HepG2 (cell line): ENCODE measurements at regions not wholly inside any gene's neighbourhood (a gene's known extent, or its start where the extent isn't known, plus 50 kb on each side); places are given as distances from the start of the nearest gene placed in this dataset.

Source experiments
- ATAC-seq: fragments of 200-7000 bp; cut with Tn5 transposase; 3 replicates; pipeline ENCODE4 v1.9.1; 2020; ENCODE audit warnings: mild to moderate bottlenecking, moderate library complexity
- BruUV-seq: library from RNA; stranded (reverse); fragments of 400-500 nt; replicated peaks from 2 replicates; lab custom pipeline; 2021; lab: Mats Ljungman, UMichigan
- CTCF ChIA-PET: fragments of 300-600 bp; formaldehyde crosslinking; extraction: SDS; loops from one replicate; lab custom pipeline; 2021; ENCODE audit warnings: low total read pairs, inconsistent platforms, low intra/inter-chr PET ratio; lab: Yijun Ruan, JAX
- POLR2A ChIA-PET: fragments of 350-600 bp; sonication (Branson Sonifier 250); formaldehyde crosslinking; loops from one replicate; lab custom pipeline; 2020; ENCODE audit warnings: antibody characterized with exemption, inconsistent platforms; lab: Yijun Ruan, JAX
- DNase-seq: peaks from one replicate; pipeline ENCODE4 v3.0.0-alpha.2; 2015; ENCODE audit warnings: low spot score
- FAIRE-seq: peaks from 3 replicates; lab custom pipeline; 2011; peaks lifted over from hg19 to GRCh38; lab: Jason Lieb, UNC
- H2AFZ ChIP-seq: one replicate; pipeline ENCODE4 v1.6.1; 2011; ENCODE audit warnings: low read length, inconsistent platforms
- H3K27ac ChIP-seq: fragments of 300-600 bp; 3 replicates; pipeline ENCODE4 v1.8.0; 2011; ENCODE audit warnings: mixed run types, mild to moderate bottlenecking, mixed read lengths, low read length, inconsistent platforms; ENCODE audit not compliant: insufficient read depth; ENCODE audit errors: extremely low read length
- H3K27me3 ChIP-seq, 2 experiments: fragments of 200-600 bp in 1 of 2; 2 replicates in 1 of 2; 3 replicates in 1 of 2; pipeline versions ENCODE4 v1.6.0 to v1.8.0; 2011; ENCODE audit warnings: low read length in 2 of 2, mild to moderate bottlenecking in 2 of 2, moderate library complexity in 2 of 2, inconsistent platforms in 1 of 2; ENCODE audit not compliant: insufficient read depth in 2 of 2, control insufficient read depth in 1 of 2
- H3K36me3 ChIP-seq, 2 experiments: fragments of 200-600 bp in 1 of 2; replicated peaks in 1 of 2; 2 replicates in 1 of 2; 3 replicates in 1 of 2; pipeline versions ENCODE4 v1.5.1 to v1.8.0; 2011; ENCODE audit warnings: low read length in 2 of 2, inconsistent platforms in 1 of 2; ENCODE audit not compliant: insufficient read depth in 2 of 2, control insufficient read depth in 1 of 2
- H3K4me1 ChIP-seq: 2 replicates; pipeline ENCODE4 v1.5.1; 2012; ENCODE audit warnings: low read length, inconsistent platforms; ENCODE audit not compliant: insufficient read depth
- H3K4me2 ChIP-seq: 2 replicates; pipeline ENCODE4 v1.6.0; 2011; ENCODE audit warnings: low read depth, low read length, inconsistent platforms
- H3K4me3 ChIP-seq, 3 experiments: fragments of 200-600 bp in 1 of 3; sonication (generic), shearing (Covaris generic) in 1 of 3; replicated peaks in 1 of 3; 2 replicates each; pipeline ENCODE4 v1.5.1; 2011 to 2016; ENCODE audit warnings: low read length in 3 of 3, inconsistent platforms in 2 of 3, low read depth in 2 of 3, mild to moderate bottlenecking in 2 of 3, control low read depth in 1 of 3, mixed read lengths in 1 of 3; ENCODE audit not compliant: insufficient read depth in 1 of 3
- H3K79me2 ChIP-seq: one replicate; pipeline ENCODE4 v1.6.1; 2011; ENCODE audit warnings: low read length, inconsistent platforms; ENCODE audit not compliant: insufficient read depth
- H3K9ac ChIP-seq: 2 replicates; pipeline ENCODE4 v1.6.0; 2011; ENCODE audit warnings: mild to moderate bottlenecking, low read depth, low read length, inconsistent platforms; ENCODE audit not compliant: insufficient read depth
- H3K9me3 ChIP-seq: 2 replicates; pipeline ENCODE4 v1.5.1; 2012; ENCODE audit warnings: mild to moderate bottlenecking, low read length
- H4K20me1 ChIP-seq: 2 replicates; pipeline ENCODE4 v1.6.0; 2011; ENCODE audit warnings: inconsistent platforms, mild to moderate bottlenecking, low read length, moderate library complexity; ENCODE audit not compliant: insufficient read depth
- BATF2 ChIP-seq: sonication (generic); formaldehyde crosslinking; IDR thresholded peaks from 2 replicates; pipeline ENCODE4 v1.8.0; 2022; ENCODE audit warnings: mild to moderate bottlenecking, missing genetic modification reagents, moderate library complexity
- CAMTA2 ChIP-seq: sonication (generic); formaldehyde crosslinking; IDR thresholded peaks from 2 replicates; pipeline ENCODE4 v1.4.0; 2020; ENCODE audit warnings: mild to moderate bottlenecking, missing genetic modification reagents, borderline replicate concordance
- GTF2F1 ChIP-seq: fragments of 150-350 bp; IDR thresholded peaks from 2 replicates; pipeline ENCODE4 v1.6.1; 2014; ENCODE audit warnings: low read length
- SAFB2 ChIP-seq: sonication (generic); formaldehyde crosslinking; IDR thresholded peaks from 2 replicates; pipeline ENCODE4 v1.5.1; 2020; ENCODE audit warnings: missing genetic modification reagents, low read depth, mild to moderate bottlenecking, borderline replicate concordance
- SRF ChIP-seq: IDR thresholded peaks from 2 replicates; pipeline ENCODE4 v1.6.1; 2011; ENCODE audit warnings: mild to moderate bottlenecking, low read depth, low read length, moderate library complexity
- TEAD2 ChIP-seq: sonication (generic); formaldehyde crosslinking; IDR thresholded peaks from 2 replicates; pipeline ENCODE4 v1.9.0; 2021; ENCODE audit warnings: missing genetic modification reagents
- THYN1 ChIP-seq: sonication (generic); formaldehyde crosslinking; IDR thresholded peaks from 2 replicates; pipeline ENCODE4 v1.8.1; 2023; ENCODE audit warnings: low read depth, mild to moderate bottlenecking, moderate library complexity, missing genetic modification reagents, borderline replicate concordance
- WIZ ChIP-seq: sonication (generic); formaldehyde crosslinking; IDR thresholded peaks from 2 replicates; pipeline ENCODE4 v1.5.1; 2020; ENCODE audit warnings: mild to moderate bottlenecking, missing genetic modification reagents
- ZNF280D ChIP-seq: sonication (generic); formaldehyde crosslinking; IDR thresholded peaks from 2 replicates; pipeline ENCODE4 v1.5.1; 2020; ENCODE audit warnings: mild to moderate bottlenecking, missing genetic modification reagents
- ZNF547 ChIP-seq: sonication (generic); formaldehyde crosslinking; IDR thresholded peaks from 2 replicates; pipeline ENCODE4 v1.5.1; 2020; ENCODE audit warnings: mild to moderate bottlenecking, missing genetic modification reagents
- ZNF704 ChIP-seq: sonication (generic); formaldehyde crosslinking; IDR thresholded peaks from 2 replicates; pipeline ENCODE4 v1.8.1; 2023; ENCODE audit warnings: mild to moderate bottlenecking, inconsistent platforms, moderate library complexity, missing genetic modification reagents, borderline replicate concordance
- ZNF816 ChIP-seq: sonication (generic); formaldehyde crosslinking; IDR thresholded peaks from 2 replicates; pipeline ENCODE4 v1.8.0; 2022; ENCODE audit warnings: missing genetic modification reagents, mild to moderate bottlenecking, borderline replicate concordance
- WGBS: methylation state at CpG from one replicate; pipeline ENCODE4 v1.1.6; 2017; ENCODE audit warnings: low lambda C conversion rate; 5-methylcytosine and 5-hydroxymethylcytosine counted together
- in situ Hi-C: cut with HindIII; loops from 2 replicates; pipeline ENCODE4 v1.10.0; 2017; ENCODE audit warnings: low pct_unique_long_range_greater_than_20kb; ENCODE audit not compliant: extremely low pct_ligation_motif_present
- intact Hi-C: fragments of 100-400 bp; cut with micrococcal nuclease; formaldehyde crosslinking; loops from one replicate; pipeline ENCODE4 v1.10.0; 2022; ENCODE audit not compliant: unreplicated experiment

GRCh38 chr14:71238835-71239234 lies 331.6 kb downstream of the PCNX1 start:
- no peak overlapping the region for H3K27ac ChIP-seq
- no peak overlapping the region for H3K9ac ChIP-seq
- no TSS peak for BruUV-seq
- no peak for DNase-seq
- CTCF ChIA-PET = no interaction called here
- H3K36me3 ChIP-seq = no peaks in the 10 kb centered on the region
- FAIRE-seq = no peak
- no peak overlapping the region for H2AFZ ChIP-seq
- in situ Hi-C loops = no loop called here
- no peak overlapping the region for H3K4me3 ChIP-seq
- no peaks in the 10 kb centered on the region for H3K79me2 ChIP-seq
- POLR2A ChIA-PET = no interaction called here
- no peak for ATAC-seq
- no peak overlapping the region for H3K4me2 ChIP-seq
- peaks cover 0 to 4% of the 10 kb centered on the region in 2 experiments; a peak in 1 of 5 replicates for H3K27me3 ChIP-seq
- no peaks in the 10 kb centered on the region for H4K20me1 ChIP-seq
- no peak for TF ChIP-seq ZNF547 (CRISPR knock-in tag)
- TF ChIP-seq TEAD2 (CRISPR knock-in tag) = no peak
- no peak for TF ChIP-seq ZNF704
- no peak for TF ChIP-seq ZNF816 (CRISPR knock-in tag)
- no peak for TF ChIP-seq CAMTA2
- no peak for TF ChIP-seq SRF
- no peak for TF ChIP-seq SAFB2 (CRISPR knock-in tag)
- TF ChIP-seq GTF2F1 = no peak
- no peak for TF ChIP-seq BATF2
- no peak for TF ChIP-seq ZNF280D (CRISPR knock-in tag)
- no peak for TF ChIP-seq WIZ
- no peak for TF ChIP-seq THYN1 (CRISPR knock-in tag)
- TF ChIP-seq, all 625 proteins: peak for 0
- H3K9me3 ChIP-seq = no peaks in the 10 kb centered on the region
- intact Hi-C loops = no loop called here
- H3K4me1 ChIP-seq = peaks cover 12% of the 10 kb centered on the region
- 67% methylated on average over 5 of the region's 5 CpGs for WGBS
